Type B pancreatic cell (in vitro differentiated cells): ENCODE measurements at regions not wholly inside any gene's neighbourhood (a gene's known extent, or its start where the extent isn't known, plus 50 kb on each side); places are given as distances from the start of the nearest gene placed in this dataset.

Experiments used
- DNase-seq: peaks from one replicate; pipeline ENCODE4 v3.0.0; 2021; ENCODE audit warnings: mixed read lengths; ENCODE audit not compliant: unreplicated experiment; ENCODE audit errors: extremely low spot score
- H3K27ac Mint-ChIP-seq: 2 replicates; pipeline ENCODE4 v1.8.0; 2021; ENCODE audit warnings: mild to moderate bottlenecking, mixed read lengths
- H3K27me3 Mint-ChIP-seq: 2 replicates; pipeline ENCODE4 v1.8.0; 2021; ENCODE audit warnings: mixed read lengths
- H3K36me3 Mint-ChIP-seq: 2 replicates; pipeline ENCODE4 v1.8.0; 2021; ENCODE audit warnings: mixed read lengths
- H3K4me1 Mint-ChIP-seq: one replicate; pipeline ENCODE4 v1.8.0; 2021; ENCODE audit warnings: mixed read lengths; ENCODE audit not compliant: unreplicated experiment
- H3K4me3 Mint-ChIP-seq: 2 replicates; pipeline ENCODE4 v1.8.0; 2021; ENCODE audit warnings: mild to moderate bottlenecking, mixed read lengths
- H3K9me3 Mint-ChIP-seq: 2 replicates; pipeline ENCODE4 v1.8.0; 2021; ENCODE audit warnings: mixed read lengths
- TF ChIP-seq, protein P1 (sequence below): fragments of 200-600 bp; sonication (generic); conservative IDR thresholded peaks from 2 replicates; pipeline ENCODE4 v1.5.0; 2021; ENCODE audit warnings: antibody characterized with exemption, mild to moderate bottlenecking

DNA sequence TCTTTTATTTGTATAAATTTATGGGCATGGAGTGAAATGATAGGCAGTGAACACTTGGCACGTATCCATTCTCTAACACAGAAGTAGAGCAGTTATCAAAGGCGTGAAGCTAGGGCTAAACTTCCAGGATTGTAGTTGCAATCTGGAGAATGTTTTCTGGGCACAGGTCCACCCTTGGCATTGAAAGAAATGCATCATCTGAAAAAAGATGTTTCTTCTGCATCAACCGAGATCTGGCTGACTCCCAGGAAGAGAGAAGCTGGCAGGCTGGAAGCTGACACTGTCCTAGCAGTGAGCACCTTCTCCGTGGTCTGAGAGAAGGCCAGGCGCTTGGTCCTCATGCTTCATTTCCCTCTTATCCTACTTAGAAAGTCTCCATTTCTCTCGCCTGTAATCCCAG lies 600.0 kb downstream of the BRD1 start:
- Mint-ChIP-seq H3K4me3 (no peak overlapping the region), H3K27me3 (peaks cover 23% of the 10 kb centered on the region), H3K27ac (no peak overlapping the region), H3K9me3 (no peaks in the 10 kb centered on the region), H3K4me1 (no peaks in the 10 kb centered on the region), H3K36me3 (no peaks in the 10 kb centered on the region)
- DNase-seq = peak; percentile 20
- TF ChIP-seq, protein P1, sequence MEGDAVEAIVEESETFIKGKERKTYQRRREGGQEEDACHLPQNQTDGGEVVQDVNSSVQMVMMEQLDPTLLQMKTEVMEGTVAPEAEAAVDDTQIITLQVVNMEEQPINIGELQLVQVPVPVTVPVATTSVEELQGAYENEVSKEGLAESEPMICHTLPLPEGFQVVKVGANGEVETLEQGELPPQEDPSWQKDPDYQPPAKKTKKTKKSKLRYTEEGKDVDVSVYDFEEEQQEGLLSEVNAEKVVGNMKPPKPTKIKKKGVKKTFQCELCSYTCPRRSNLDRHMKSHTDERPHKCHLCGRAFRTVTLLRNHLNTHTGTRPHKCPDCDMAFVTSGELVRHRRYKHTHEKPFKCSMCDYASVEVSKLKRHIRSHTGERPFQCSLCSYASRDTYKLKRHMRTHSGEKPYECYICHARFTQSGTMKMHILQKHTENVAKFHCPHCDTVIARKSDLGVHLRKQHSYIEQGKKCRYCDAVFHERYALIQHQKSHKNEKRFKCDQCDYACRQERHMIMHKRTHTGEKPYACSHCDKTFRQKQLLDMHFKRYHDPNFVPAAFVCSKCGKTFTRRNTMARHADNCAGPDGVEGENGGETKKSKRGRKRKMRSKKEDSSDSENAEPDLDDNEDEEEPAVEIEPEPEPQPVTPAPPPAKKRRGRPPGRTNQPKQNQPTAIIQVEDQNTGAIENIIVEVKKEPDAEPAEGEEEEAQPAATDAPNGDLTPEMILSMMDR = no peak

DNA sequence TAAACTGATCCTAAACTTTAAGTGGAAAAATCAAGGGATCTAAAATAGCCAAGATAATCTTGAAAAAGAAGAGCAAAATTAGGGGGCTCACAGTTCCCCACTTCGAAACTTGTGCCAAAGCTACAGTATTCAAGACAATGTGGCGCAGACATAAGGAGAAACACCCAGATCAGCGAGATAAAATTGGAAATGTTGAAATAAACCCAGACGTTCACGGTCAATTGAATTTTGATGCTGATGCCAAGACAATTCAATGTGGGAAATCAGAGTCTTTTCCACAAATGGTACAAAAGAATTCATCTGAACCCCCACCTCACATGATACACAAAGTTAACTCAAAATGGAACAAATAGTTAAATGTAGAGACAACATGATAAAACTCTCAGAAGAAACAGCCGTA lies 601.6 kb downstream of the BRD1 start:
- Mint-ChIP-seq H3K4me3 (no peak overlapping the region), H3K9me3 (no peaks in the 10 kb centered on the region), H3K36me3 (no peaks in the 10 kb centered on the region), H3K4me1 (no peaks in the 10 kb centered on the region), H3K27ac (no peak overlapping the region), H3K27me3 (peaks cover 29% of the 10 kb centered on the region)
- DNase-seq = no peak
- TF ChIP-seq, protein P1 = no peak

DNA sequence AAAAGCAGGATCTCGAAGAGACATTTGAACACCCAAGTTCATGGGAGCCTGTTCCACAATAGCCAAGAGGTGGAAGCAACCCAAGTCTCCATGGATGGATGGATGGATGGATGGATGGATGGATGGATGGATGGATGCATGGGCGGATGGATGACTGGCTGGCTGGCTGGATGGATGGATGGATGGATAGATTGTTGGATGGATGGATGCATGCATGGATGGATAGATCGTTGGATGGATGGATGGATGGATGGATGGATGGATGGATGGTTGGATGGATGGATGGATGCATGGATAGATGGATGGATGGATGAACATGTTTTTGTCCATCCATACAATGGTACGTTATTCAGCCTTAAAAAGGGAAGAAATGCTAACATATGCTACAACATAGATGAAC lies 603.4 kb downstream of the BRD1 start:
- DNase-seq = no peak
- H3K4me1 Mint-ChIP-seq = no peaks in the 10 kb centered on the region
- no peak overlapping the region for H3K27ac Mint-ChIP-seq
- TF ChIP-seq, protein P1 = no peak
- no peaks in the 10 kb centered on the region for H3K36me3 Mint-ChIP-seq
- peaks cover 25% of the 10 kb centered on the region for H3K27me3 Mint-ChIP-seq
- H3K4me3 Mint-ChIP-seq = no peak overlapping the region
- no peaks in the 10 kb centered on the region for H3K9me3 Mint-ChIP-seq

DNA sequence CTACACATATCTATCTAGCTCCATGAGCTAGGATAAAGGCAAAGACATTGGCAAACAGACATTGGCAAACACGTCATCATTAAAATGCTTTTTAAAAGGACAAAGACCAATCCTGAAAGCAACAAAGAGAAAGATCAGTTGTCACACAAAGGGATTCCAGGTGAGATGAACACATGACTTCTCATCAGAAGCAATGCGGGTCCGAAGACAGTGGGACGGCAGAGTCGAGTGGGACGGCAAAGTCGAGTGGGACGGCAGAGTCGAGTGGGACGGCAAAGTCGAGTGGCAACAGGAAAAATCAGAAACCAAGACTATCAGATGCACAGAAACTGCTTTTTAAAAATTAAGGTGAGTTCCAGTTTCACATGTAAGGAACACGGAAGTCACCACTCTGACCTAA lies 609.5 kb downstream of the BRD1 start:
- Mint-ChIP-seq H3K4me3 (no peak overlapping the region), H3K36me3 (no peaks in the 10 kb centered on the region), H3K27me3 (peaks cover 9% of the 10 kb centered on the region), H3K4me1 (no peaks in the 10 kb centered on the region), H3K9me3 (peaks cover 8% of the 10 kb centered on the region), H3K27ac (no peak overlapping the region)
- DNase-seq = peak; percentile 8
- TF ChIP-seq, protein P1 = no peak

DNA sequence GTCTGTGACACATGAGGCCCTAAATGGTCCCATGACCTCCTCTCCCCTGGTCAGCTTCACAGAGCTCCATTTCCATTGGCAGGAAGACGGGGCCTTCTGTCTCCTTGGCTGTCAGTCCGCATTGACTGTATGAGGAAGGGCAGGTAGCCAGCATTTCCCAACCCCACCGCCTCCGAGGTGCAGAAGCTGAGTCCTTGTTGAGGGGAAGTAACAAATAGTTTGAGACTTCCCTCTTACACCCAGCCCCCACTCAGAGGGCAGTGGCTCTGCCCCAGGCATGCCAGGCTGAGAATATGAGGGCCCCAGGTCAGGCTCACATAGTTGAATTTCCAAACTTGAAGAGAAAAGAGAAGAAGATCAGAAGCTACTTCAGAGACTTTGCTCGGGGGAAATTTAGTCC lies 611.1 kb downstream of the BRD1 start:
- Mint-ChIP-seq H3K4me3 (no peak overlapping the region), H3K4me1 (no peaks in the 10 kb centered on the region), H3K27me3 (peaks cover 7% of the 10 kb centered on the region), H3K36me3 (no peaks in the 10 kb centered on the region), H3K9me3 (peaks cover 8% of the 10 kb centered on the region), H3K27ac (no peak overlapping the region)
- peak; percentile 27 for DNase-seq
- TF ChIP-seq, protein P1 = no peak

DNA sequence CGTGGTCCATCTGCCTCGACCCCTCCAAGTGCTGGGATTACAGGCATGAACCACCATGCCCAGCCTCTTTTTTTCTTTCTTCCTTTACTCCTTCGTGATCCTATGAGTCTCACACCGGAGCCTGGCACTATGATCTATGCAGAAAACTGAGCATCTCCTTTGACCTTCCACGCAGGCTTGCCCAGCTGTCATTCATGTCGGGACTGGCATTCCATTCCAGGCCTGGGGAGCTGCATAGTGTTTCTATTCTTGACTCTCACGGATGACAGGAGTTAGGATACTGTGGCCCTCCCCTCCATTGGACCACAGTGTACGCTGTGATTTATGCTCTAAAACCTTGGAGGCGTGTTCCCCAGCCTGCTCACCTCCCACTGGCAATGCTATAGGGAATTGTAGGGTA lies 611.8 kb downstream of the BRD1 start:
- H3K27me3 Mint-ChIP-seq = peaks cover 7% of the 10 kb centered on the region
- no peak overlapping the region for H3K27ac Mint-ChIP-seq
- H3K4me3 Mint-ChIP-seq = no peak overlapping the region
- TF ChIP-seq, protein P1 = no peak
- DNase-seq = peak; percentile 11
- H3K9me3 Mint-ChIP-seq = peaks cover 8% of the 10 kb centered on the region
- no peaks in the 10 kb centered on the region for H3K4me1 Mint-ChIP-seq
- H3K36me3 Mint-ChIP-seq = no peaks in the 10 kb centered on the region
